A172 (cell line): ENCODE measurements at regions not wholly inside any gene's neighbourhood (a gene's known extent, or its start where the extent isn't known, plus 50 kb on each side); places are given as distances from the start of the nearest gene placed in this dataset.

Source experiments
- DNase-seq: peaks from one replicate; pipeline ENCODE4 v3.0.0-alpha.2; 2015; ENCODE audit warnings: low spot score

DNA sequence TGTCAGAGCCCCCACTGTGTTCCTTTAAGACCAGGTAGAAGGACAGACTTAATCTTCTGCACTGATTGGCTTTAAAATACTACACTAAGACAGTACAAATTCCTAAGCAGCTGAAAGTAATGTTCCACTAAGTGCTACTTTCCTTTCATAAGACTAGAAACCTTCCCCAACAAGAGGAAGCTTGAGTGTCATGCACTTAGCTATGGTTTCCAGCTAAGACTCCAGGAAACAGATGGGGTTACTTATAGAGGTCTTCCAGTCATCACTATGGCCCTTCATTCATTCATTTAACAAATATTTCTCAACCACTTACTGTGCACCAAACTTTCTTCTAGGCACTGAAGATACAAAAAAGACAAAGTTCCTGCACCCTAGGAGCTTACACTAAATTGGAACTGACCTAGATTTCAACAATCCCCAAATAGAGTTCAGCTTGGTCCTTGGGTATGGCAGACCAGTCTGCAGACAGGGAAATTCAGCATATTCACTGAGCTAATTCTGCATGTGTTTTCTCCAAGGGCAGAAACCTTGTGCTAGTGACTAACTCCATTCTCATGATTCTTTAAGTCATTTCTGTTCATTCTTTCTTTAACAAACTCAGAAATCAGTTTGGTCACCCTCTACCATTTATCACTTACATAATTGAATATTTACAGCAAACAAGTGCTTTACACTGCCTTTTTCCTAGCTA is 178.4 kb upstream of the MTNR1B start:
- DNase-seq: no peak

DNA sequence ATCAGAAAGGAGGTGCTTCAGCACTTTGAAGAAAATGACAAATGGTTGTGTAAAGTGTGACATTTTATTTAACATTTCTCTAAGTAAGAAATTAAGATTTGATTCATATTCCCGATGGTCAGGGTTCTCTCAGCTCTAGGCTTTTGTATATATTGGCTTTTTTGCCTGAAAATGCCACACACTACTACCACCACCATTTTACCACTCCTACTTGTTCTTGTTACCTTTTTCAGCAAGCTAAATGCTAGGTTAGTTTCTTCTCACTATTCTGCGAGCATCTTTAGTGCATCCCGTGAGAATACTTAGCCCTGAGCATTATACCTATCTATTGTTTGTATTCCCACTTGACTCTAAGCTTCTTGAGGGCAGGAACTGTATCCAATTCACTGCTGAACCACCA is 177.6 kb upstream of the MTNR1B start:
- no peak for DNase-seq

DNA sequence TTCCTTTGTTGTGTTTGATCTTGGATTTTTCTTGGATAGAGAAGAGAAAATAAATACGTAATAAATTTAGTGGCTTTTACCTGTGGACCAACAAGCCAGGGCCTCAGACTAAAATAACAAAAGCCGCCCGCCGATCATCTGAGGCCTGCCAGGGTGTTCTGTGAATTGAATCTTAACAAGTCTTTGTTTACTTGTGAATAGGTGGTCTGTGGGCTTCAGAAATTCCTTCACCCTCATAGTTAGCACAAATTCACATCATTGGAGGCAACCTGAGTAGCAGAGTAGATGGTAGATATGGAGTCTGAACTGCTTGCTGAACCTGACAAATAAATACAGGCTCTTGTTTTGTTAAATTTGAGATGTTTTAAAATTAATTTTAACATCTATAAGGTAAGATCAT is 176.3 kb upstream of the MTNR1B start:
- DNase-seq: no peak

DNA sequence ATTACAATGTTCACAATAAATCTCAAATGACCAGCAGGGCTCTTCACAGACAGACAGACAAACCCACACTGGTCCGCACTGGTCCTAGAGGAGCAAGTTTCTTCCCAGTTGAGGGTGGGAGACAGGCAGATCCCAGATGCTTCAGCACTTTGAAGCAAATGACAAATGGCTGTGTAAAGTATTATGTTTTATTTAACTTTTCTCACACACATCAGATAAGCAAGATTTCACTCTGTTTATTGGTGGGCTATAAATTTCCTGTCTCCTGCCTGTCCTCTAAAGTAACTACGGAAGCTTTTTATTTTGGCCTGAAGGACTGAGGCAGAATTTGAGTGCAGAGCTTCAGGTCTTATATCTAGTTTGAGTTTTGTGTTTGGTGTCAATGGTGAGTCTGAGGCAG is 174.7 kb upstream of the MTNR1B start:
- no peak for DNase-seq

DNA sequence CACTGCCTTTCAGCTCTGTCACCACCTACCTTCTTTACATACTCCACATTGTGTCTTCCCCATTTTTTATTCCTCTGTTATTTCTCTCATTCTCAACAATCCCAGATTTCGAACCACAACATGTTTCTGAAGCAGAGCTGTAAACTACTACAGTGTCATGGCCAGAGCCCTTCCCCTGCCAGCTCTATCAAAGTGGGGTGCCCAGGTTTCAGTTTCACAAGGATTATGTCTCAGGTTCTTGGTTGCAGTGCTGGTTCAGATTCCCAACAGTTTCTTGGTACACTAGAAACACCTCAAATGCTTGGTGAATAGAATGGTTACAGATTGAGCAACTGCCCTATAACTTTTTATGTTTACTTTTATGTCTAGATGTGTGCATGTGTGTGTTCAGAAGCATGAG is 172.7 kb upstream of the MTNR1B start:
- no peak for DNase-seq

- DNase-seq: no peak
These were observed 171.6 kb upstream of the MTNR1B start for GRCh38 chr11:92797874-92798273.

DNA sequence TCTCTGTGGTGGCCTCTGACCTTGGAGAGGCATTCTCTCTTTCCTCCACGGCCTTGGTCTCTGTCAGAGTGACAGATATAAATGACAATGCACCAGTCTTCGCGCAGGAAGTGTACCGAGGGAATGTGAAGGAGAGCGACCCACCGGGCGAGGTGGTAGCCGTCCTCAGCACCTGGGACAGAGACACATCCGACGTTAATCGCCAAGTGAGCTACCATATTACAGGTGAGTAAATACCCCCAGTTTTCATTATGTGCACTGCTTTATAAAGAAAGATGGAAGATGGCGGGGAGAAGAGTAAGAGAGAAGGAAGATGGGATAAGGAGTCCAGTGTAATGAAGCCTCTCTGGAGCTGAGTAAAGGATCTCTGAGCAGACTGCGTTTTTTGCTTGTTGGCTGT is 167.8 kb upstream of the MTNR1B start:
- no peak for DNase-seq

DNA sequence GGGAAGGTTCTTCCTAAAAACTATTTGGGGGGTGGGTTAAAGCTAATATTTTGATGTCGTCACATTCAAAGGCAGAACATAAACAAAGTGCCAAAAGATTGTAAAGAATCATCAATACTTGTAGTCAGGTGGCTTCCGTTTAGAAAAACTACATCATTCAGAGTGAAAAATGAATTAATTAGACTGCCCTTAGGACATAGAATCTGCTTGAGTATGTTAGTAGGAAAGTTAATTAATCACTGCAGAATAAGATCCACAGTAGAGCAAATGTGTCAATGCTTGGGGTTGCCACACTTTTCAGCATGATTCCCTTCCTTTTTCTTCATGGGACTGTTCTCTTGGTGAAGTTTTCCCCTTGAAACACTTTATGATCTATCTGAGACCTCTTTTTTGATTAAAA is 166.8 kb upstream of the MTNR1B start:
- no peak for DNase-seq

DNA sequence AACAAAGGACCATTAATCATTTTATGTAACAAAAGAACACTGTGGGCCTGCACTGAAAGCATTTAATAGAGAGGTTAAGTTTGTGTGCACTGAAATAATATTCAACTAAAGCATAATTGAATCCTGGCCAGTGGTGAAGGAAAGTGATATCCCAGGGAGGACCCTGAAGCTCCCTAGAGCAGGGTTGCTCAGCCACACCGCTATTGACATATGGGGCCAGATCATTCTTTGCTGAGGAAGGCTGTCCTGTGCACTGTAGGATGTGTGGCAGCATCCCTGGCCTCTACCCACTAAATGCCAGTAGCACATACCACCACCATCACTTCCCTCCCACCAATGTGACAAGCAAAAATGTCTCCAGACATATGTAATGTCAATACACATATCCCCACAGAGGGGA is 166.1 kb upstream of the MTNR1B start:
- no peak for DNase-seq

DNA sequence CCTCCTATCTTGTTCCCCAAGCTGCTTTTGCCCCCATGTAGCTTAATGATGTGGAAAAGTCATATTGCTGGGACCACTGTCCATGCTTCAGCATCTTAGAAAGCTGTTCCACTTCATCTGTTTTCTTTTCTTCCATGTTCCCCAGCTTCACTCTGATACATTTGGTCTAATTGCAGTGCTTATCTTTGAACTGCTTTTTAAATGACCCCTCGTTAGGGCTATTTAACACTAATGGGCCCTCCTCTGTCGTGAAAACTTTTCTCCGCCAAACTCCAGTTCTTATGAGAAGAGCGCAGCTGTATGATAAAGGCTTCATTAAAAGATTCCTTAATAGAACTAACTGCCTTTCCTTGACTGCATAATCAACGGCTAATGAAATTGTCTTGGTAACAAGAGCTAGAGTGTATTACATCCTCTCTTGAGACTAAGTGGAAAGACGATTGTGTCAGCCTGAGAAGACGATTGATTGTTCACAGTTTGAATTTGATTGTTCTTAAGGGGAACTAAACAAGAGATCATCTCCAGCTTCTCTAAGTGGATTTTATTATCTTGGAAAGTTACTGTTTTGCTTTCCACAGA is 165.0 kb upstream of the MTNR1B start:
- no peak for DNase-seq

- no peak for DNase-seq
These were observed 161.4 kb upstream of the MTNR1B start for GRCh38 chr11:92808022-92808421.

DNA sequence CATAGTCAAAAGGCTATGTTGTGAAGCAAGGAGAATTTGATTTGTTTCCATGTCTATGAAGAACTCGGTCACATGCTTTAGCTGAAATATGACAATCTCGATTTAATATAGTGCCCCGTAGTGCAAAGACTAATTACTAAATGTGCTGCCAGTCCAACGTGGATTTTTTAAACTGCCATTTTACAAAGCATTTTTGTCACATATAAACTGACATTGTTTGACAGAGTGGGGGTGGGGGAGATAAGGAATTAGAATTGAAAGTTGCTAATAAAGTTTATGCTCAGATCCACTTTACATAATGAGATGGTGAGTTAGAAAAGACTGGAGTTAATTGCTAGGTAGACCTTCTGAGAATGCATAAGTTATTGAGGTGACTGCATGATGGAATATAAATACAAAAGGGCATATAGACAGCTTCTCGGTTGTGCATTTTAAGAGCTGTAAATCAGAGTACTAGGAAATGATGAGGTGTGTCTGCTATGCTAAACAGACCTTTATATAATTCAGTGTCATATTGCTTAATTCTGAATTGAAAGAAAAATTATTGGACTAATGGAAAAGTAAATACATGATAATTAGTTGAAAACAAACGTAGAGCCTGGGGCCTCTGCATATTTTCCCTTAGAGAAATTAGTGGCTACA is 158.9 kb upstream of the MTNR1B start:
- no peak for DNase-seq

- no peak for DNase-seq
These were observed 158.1 kb upstream of the MTNR1B start for GRCh38 chr11:92811341-92811740.

DNA sequence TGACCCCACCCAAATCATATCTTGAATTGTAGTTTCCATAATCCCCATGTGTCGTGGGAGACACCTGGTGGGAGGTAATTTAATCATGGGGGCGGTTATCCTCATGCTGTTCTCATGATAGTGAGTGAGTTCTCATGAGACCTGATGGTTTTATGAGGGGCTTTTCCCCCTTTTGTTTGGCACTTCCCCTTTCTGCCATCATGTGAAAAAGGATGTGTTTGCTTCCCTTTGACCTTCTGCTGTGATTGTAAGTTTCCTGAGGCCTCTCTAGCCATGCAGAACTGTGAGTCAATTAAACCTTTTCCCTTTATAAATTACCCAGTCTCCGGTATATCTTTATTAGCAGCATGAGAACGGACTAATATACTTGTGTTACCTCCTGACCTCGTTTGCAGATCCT is 156.6 kb upstream of the MTNR1B start:
- no peak for DNase-seq

- DNase-seq: no peak
These were observed 149.6 kb upstream of the MTNR1B start for GRCh38 chr11:92819830-92820229.

- DNase-seq: no peak
These were observed 148.6 kb upstream of the MTNR1B start for GRCh38 chr11:92820860-92821259.

DNA sequence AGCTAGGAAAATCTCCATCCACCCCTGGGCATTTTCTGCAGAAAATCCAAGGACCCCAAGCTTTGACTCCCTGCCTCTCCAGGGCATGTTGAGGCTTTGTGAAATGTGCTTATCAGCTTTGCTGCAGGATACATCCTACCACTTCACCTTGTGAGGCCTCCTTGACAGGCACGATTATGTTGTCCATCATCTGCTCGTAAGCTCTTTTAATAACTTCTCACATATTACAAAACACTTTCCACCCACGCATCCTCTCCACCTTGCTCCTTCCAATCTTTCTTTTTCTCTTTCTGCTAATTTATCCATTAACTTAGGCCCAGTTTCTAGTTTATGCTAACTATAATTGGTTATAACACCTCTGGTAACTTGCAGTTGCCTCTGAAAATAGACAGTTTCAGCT is 147.0 kb upstream of the MTNR1B start:
- DNase-seq: no peak

DNA sequence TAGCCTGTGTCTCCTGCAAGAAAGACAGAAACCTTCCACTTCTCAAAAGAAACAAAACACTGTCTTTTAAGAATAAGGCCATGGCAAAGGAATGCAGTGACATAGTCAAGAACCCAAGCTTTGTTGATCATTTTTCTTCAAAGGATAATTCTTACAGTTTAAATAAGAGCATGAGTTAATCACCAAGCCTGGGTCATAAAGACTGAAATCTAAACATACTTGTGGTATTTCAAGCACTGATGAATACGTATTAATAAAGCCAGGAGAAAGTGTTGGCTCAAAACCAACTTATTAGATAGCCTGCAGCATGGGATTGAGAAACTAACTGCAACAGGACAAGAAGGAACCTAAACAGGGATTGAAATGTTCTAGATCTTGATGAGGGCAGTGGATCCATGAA is 143.3 kb upstream of the MTNR1B start:
- no peak for DNase-seq

GRCh38 chr11:92826603-92827002 is 142.8 kb upstream of the MTNR1B start:
- no peak for DNase-seq

GRCh38 chr11:92827132-92827531 is 142.3 kb upstream of the MTNR1B start:
- DNase-seq: no peak

DNA sequence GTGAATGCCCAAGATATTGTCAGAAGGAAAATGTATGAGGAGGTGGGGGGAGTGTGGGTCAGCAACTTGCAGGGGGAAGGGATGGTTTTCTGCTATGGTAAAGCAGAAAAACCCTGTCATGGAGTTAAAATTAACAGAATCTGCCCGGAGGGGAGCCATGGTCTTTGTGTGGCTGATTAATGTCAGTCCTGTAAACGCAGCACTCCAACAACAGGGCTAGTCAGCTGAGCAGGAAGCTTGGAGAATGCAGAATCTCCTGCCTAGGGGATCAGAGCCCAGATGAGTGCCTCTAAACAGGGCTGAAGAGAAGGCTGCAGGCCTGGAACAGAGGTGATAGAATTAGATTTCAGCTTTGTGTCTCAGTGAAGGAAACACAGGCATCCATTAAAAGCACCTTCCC is 140.9 kb upstream of the MTNR1B start:
- DNase-seq: no peak

DNA sequence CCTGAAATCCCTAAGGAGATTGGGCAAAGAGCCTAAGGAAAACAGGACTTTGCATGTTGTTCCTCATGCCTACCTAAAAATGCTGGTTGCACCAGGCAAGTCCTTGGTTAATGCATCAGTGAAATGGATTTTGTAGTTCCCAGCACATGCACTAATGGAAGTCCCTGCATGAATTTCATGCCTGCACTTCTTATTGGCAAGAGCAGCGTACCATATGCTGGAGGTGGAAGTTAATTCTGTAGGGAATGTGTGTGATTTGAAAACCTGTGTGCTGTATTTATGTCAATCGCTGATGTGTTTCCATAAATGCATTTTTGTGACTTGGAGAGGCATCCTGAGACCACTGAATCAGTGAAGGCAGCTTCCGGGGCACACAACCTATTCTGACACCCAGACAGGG is 140.3 kb upstream of the MTNR1B start:
- DNase-seq: no peak

- no peak for DNase-seq
These were observed 139.8 kb upstream of the MTNR1B start for GRCh38 chr11:92829671-92830070.
